ENCODE measurements at regions not wholly inside any gene's neighbourhood (a gene's known extent, or its start where the extent isn't known, plus 50 kb on each side); places are given as distances from the start of the nearest gene placed in this dataset.

- Histone ChIP-seq H4K20me1 (ENCODE audit: insufficient read depth) (no peaks in the 10 kb centered on the region), H3K4me1 (ENCODE audit: low read depth, poor library complexity, severe bottlenecking) (no peaks in the 10 kb centered on the region), H3K4me2 (no peak overlapping the region), H3K9ac (no peak overlapping the region), H3K79me2 (ENCODE audit: insufficient read depth, low read depth) (no peaks in the 10 kb centered on the region), H3K4me3 (IDR thresholded peaks at IDR 0.05; ENCODE audit: insufficient read depth, low read depth, low read length) (no peak overlapping the region), H2AFZ (ENCODE audit: low read depth) (no peak overlapping the region), H3K27me3 (ENCODE audit: insufficient read depth, low read depth) (no peaks in the 10 kb centered on the region), H3K27ac (no peak overlapping the region), H3K36me3 (ENCODE audit: insufficient read depth) (no peaks in the 10 kb centered on the region)
- TF ChIP-seq CTCF (conservative IDR thresholded peaks at IDR 0.05; ENCODE audit: low read depth, low read length), result no peak
These were observed 137.4 kb downstream of the CEP135 start for GRCh38 chr4:56086073-56086541.

GRCh38 chr4:56085275-56085674, 136.5 kb downstream of the CEP135 start:
- no peak overlapping the region for H3K27ac ChIP-seq
- no peaks in the 10 kb centered on the region for H3K4me1 ChIP-seq (ENCODE audit: low read depth, poor library complexity, severe bottlenecking)
- H2AFZ ChIP-seq (ENCODE audit: low read depth), result no peak overlapping the region
- no peak overlapping the region for H3K4me3 ChIP-seq (IDR thresholded peaks at IDR 0.05; ENCODE audit: insufficient read depth, low read depth, low read length)
- no peak for TF ChIP-seq CTCF (conservative IDR thresholded peaks at IDR 0.05; ENCODE audit: low read depth, low read length)
- H3K27me3 ChIP-seq (ENCODE audit: insufficient read depth, low read depth), result no peaks in the 10 kb centered on the region
- H3K79me2 ChIP-seq (ENCODE audit: insufficient read depth, low read depth), result no peaks in the 10 kb centered on the region
- no peaks in the 10 kb centered on the region for H4K20me1 ChIP-seq (ENCODE audit: insufficient read depth)
- no peaks in the 10 kb centered on the region for H3K36me3 ChIP-seq (ENCODE audit: insufficient read depth)
- H3K9ac ChIP-seq, result no peak overlapping the region
- H3K4me2 ChIP-seq, result no peak overlapping the region

- H2AFZ ChIP-seq (ENCODE audit: low read depth), result no peak overlapping the region
- no peak overlapping the region for H3K27ac ChIP-seq
- no peaks in the 10 kb centered on the region for H3K36me3 ChIP-seq (ENCODE audit: insufficient read depth)
- H3K79me2 ChIP-seq (ENCODE audit: insufficient read depth, low read depth), result no peaks in the 10 kb centered on the region
- no peak overlapping the region for H3K4me2 ChIP-seq
- no peak for TF ChIP-seq CTCF (conservative IDR thresholded peaks at IDR 0.05; ENCODE audit: low read depth, low read length)
- H3K4me1 ChIP-seq (ENCODE audit: low read depth, poor library complexity, severe bottlenecking), result no peaks in the 10 kb centered on the region
- no peak overlapping the region for H3K9ac ChIP-seq
- H3K4me3 ChIP-seq (IDR thresholded peaks at IDR 0.05; ENCODE audit: insufficient read depth, low read depth, low read length), result no peak overlapping the region
- H3K27me3 ChIP-seq (ENCODE audit: insufficient read depth, low read depth), result no peaks in the 10 kb centered on the region
- H4K20me1 ChIP-seq (ENCODE audit: insufficient read depth), result no peaks in the 10 kb centered on the region
These were observed 136.1 kb downstream of the CEP135 start for GRCh38 chr4:56084851-56085250.

Data from KMS-11 (cell line).